Head of caudate nucleus (tissue), 42 donors: ENCODE measurements at regions not wholly inside any gene's neighbourhood (a gene's known extent, or its start where the extent isn't known, plus 50 kb on each side); places are given as distances from the start of the nearest gene placed in this dataset.
"Not testable (repeated sequence)": the region's sequence is repeated elsewhere in the genome, so short reads cannot be mapped to it uniquely, and the experiment has no call there.

ENCODE experiments used
- DNase-seq, 42 donors: peaks; one replicate each; pipeline versions ENCODE4 v3.0.0 to v3.0.0-alpha.2; 2020 to 2021; ENCODE audit warnings: mixed read lengths in 7 of 42
- intact Hi-C: fragments of 100-400 bp; cut with DNase I; formaldehyde crosslinking; loops from one replicate; pipeline ENCODE4 v1.15.0; 2022

GRCh38 chr20:12925210-12925755, 83.5 kb upstream of the SPTLC3 start:
- intact Hi-C loops = no loop called here
- DNase-seq = peak; percentile 29 to 88 (median 63)

GRCh38 chr20:12925863-12926793, 82.6 kb upstream of the SPTLC3 start:
- intact Hi-C loops = loop anchor here (2.0 kb wide), 1 partner anchor 183 kb away; no protein-coding TSS in a partner anchor

GRCh38 chr20:12927489-12927888, 81.3 kb upstream of the SPTLC3 start:
- no peak for DNase-seq
- intact Hi-C loops = loop anchor here (2.0 kb wide), 1 partner anchor 181 kb away; no protein-coding TSS in a partner anchor

More at GRCh38 chr20:12925863-12926793, 82.6 kb upstream of the SPTLC3 start:
- DNase-seq = no peak

- DNase-seq = no peak
- intact Hi-C loops = no loop called here
These were observed 80.4 kb upstream of the SPTLC3 start for GRCh38 chr20:12928358-12928754.

- intact Hi-C loops = no loop called here
- no peak for DNase-seq
These were observed 79.9 kb upstream of the SPTLC3 start for GRCh38 chr20:12928755-12929401.

- intact Hi-C loops = no loop called here
- DNase-seq = no peak
These were observed 72.8 kb upstream of the SPTLC3 start for GRCh38 chr20:12936020-12936419.

- intact Hi-C loops = no loop called here
- DNase-seq = no peak
These were observed 72.2 kb upstream of the SPTLC3 start for GRCh38 chr20:12936524-12936923.

- intact Hi-C loops = no loop called here
- DNase-seq = no peak
These were observed 67.7 kb upstream of the SPTLC3 start for GRCh38 chr20:12941025-12941424.

GRCh38 chr20:12942123-12942522, 66.6 kb upstream of the SPTLC3 start:
- intact Hi-C loops = no loop called here
- no peak for DNase-seq

- no peak for DNase-seq
- intact Hi-C loops = no loop called here
These were observed 62.0 kb upstream of the SPTLC3 start for GRCh38 chr20:12946789-12947188.

GRCh38 chr20:12947691-12948090, 61.1 kb upstream of the SPTLC3 start:
- intact Hi-C loops = no loop called here
- DNase-seq = no peak

GRCh38 chr20:12949429-12949980, 59.3 kb upstream of the SPTLC3 start:
- DNase-seq = no peak
- intact Hi-C loops = no loop called here

- intact Hi-C loops, DNase-seq: not testable (repeated sequence)
These were observed 54.5 kb upstream of the SPTLC3 start for GRCh38 chr20:12954254-12954653.

GRCh38 chr20:12955611-12956010, 53.2 kb upstream of the SPTLC3 start:
- DNase-seq = no peak
- intact Hi-C loops = no loop called here

GRCh38 chr20:12956303-12956702, 52.5 kb upstream of the SPTLC3 start:
- no peak for DNase-seq
- intact Hi-C loops = no loop called here

- intact Hi-C loops = no loop called here
These were observed 50.8 kb upstream of the SPTLC3 start for GRCh38 chr20:12957968-12958367.

More at GRCh38 chr20:12957968-12958367, 50.8 kb upstream of the SPTLC3 start:
- DNase-seq = no peak
